Tibial nerve (tissue), 4 donors: ENCODE measurements at regions not wholly inside any gene's neighbourhood (a gene's known extent, or its start where the extent isn't known, plus 50 kb on each side); places are given as distances from the start of the nearest gene placed in this dataset.

Experiments used
- DNase-seq, 2 donors: peaks; one replicate each; pipeline ENCODE4 v3.0.0-alpha.2; 2019; ENCODE audit warnings: low spot score in 2 of 2
- H3K27ac ChIP-seq, 4 donors: fragments of 200-600 bp; sonication (generic) in 3 of 4; one replicate each; pipeline ENCODE4 v1.5.1; 2017 to 2019; ENCODE audit warnings: mild to moderate bottlenecking in 1 of 4
- H3K27me3 ChIP-seq, 2 donors: fragments of 200-600 bp; sonication (generic) in 1 of 2; one replicate each; pipeline versions ENCODE4 v1.5.1 to v1.6.0; 2017 to 2019
- H3K36me3 ChIP-seq, 3 donors: fragments of 200-600 bp; sonication (generic); one replicate each; pipeline ENCODE4 v1.5.1; 2018 to 2019
- H3K4me1 ChIP-seq, 4 donors: fragments of 200-600 bp; sonication (generic) in 3 of 4; one replicate each; pipeline ENCODE4 v1.5.1; 2017 to 2019
- H3K4me3 ChIP-seq, 4 donors: fragments of 200-600 bp; sonication (generic) in 3 of 4; one replicate each; pipeline ENCODE4 v1.5.1; 2017 to 2019; ENCODE audit warnings: mild to moderate bottlenecking in 1 of 4, moderate library complexity in 1 of 4
- H3K9me3 ChIP-seq, 4 donors: fragments of 200-600 bp; sonication (generic) in 3 of 4; one replicate each; pipeline ENCODE4 v1.5.1; 2017 to 2019
- CTCF ChIP-seq, 5 experiments: fragments of 200-600 bp in 3 of 5; fragments of 450-650 bp in 2 of 5; sonication (generic) in 3 of 5; IDR thresholded peaks; one replicate each; pipeline ENCODE4 v1.5.1; 2016 to 2019; ENCODE audit warnings: antibody characterized with exemption in 5 of 5, mild to moderate bottlenecking in 3 of 5, moderate library complexity in 2 of 5
- EP300 ChIP-seq, 2 donors: sonication (generic); formaldehyde crosslinking; IDR thresholded peaks; one replicate each; pipeline ENCODE4 v1.6.1; 2017; ENCODE audit warnings: antibody characterized with exemption in 2 of 2, mild to moderate bottlenecking in 1 of 2
- POLR2A ChIP-seq, 2 donors: fragments of 450-650 bp; IDR thresholded peaks; one replicate each; pipeline ENCODE4 v1.6.1; 2017; ENCODE audit warnings: antibody characterized with exemption in 2 of 2, mild to moderate bottlenecking in 2 of 2, moderate library complexity in 2 of 2
- WGBS, 2 donors: methylation state at CpG; one replicate each; pipeline ENCODE4 v1.1.5; 2018; 5-methylcytosine and 5-hydroxymethylcytosine counted together

- Histone ChIP-seq H3K4me1 (no peaks in the 10 kb centered on the region), H3K27ac (no peak overlapping the region), H3K27me3 (no peaks in the 10 kb centered on the region), H3K4me3 (no peak overlapping the region), H3K9me3 (no peaks in the 10 kb centered on the region), H3K36me3 (no peaks in the 10 kb centered on the region)
- no peak for TF ChIP-seq CTCF (IDR thresholded peaks at IDR 0.05)
- TF ChIP-seq EP300 (IDR thresholded peaks at IDR 0.05): no peak
- no peak for TF ChIP-seq POLR2A (IDR thresholded peaks at IDR 0.05)
- 55 to 58% methylated on average over 3 of the region's 3 CpGs for WGBS, 2 donors
- no peak for DNase-seq
Observed at GRCh38 chr5:99083197-99083596, 154.4 kb upstream of the CHD1 start.

GRCh38 chr5:99081711-99082110 is 152.9 kb upstream of the CHD1 start:
- DNase-seq: no peak
- H3K4me3 ChIP-seq: no peak overlapping the region
- no peaks in the 10 kb centered on the region for H3K36me3 ChIP-seq
- H3K4me1 ChIP-seq: no peaks in the 10 kb centered on the region
- H3K27ac ChIP-seq: no peak overlapping the region
- no peaks in the 10 kb centered on the region for H3K27me3 ChIP-seq
- TF ChIP-seq POLR2A (IDR thresholded peaks at IDR 0.05): no peak
- no peak for TF ChIP-seq EP300 (IDR thresholded peaks at IDR 0.05)
- no peak for TF ChIP-seq CTCF (IDR thresholded peaks at IDR 0.05)
- H3K9me3 ChIP-seq: no peaks in the 10 kb centered on the region
- 68 to 72% methylated on average over 2 of the region's 2 CpGs for WGBS, 2 donors

- Histone ChIP-seq H3K27ac (no peak overlapping the region), H3K4me3 (no peak overlapping the region), H3K4me1 (no peaks in the 10 kb centered on the region), H3K27me3 (no peaks in the 10 kb centered on the region), H3K9me3 (no peaks in the 10 kb centered on the region), H3K36me3 (no peaks in the 10 kb centered on the region)
- DNase-seq: no peak
- no peak for TF ChIP-seq CTCF (IDR thresholded peaks at IDR 0.05)
- no peak for TF ChIP-seq POLR2A (IDR thresholded peaks at IDR 0.05)
- TF ChIP-seq EP300 (IDR thresholded peaks at IDR 0.05): no peak
- WGBS, 2 donors: 92 to 93% methylated on average over 4 of the region's 4 CpGs
Observed at GRCh38 chr5:99076723-99077640, 148.2 kb upstream of the CHD1 start.

GRCh38 chr5:99072846-99073245 is 144.0 kb upstream of the CHD1 start:
- H3K36me3 ChIP-seq: no peaks in the 10 kb centered on the region
- DNase-seq: no peak
- no peaks in the 10 kb centered on the region for H3K27me3 ChIP-seq
- H3K4me1 ChIP-seq: no peaks in the 10 kb centered on the region
- H3K27ac ChIP-seq: no peak overlapping the region
- WGBS, 2 donors: 90 to 94% methylated on average over 1 of the region's 1 CpG
- TF ChIP-seq EP300 (IDR thresholded peaks at IDR 0.05): no peak
- no peak for TF ChIP-seq POLR2A (IDR thresholded peaks at IDR 0.05)
- TF ChIP-seq CTCF (IDR thresholded peaks at IDR 0.05): no peak
- no peak overlapping the region for H3K4me3 ChIP-seq
- H3K9me3 ChIP-seq: no peaks in the 10 kb centered on the region

GRCh38 chr5:99070822-99071221 is 142.0 kb upstream of the CHD1 start:
- no peak overlapping the region for H3K4me3 ChIP-seq
- DNase-seq: no peak
- no peaks in the 10 kb centered on the region for H3K27me3 ChIP-seq
- no peak overlapping the region for H3K27ac ChIP-seq
- no peaks in the 10 kb centered on the region for H3K36me3 ChIP-seq
- TF ChIP-seq POLR2A (IDR thresholded peaks at IDR 0.05) (no peak), EP300 (IDR thresholded peaks at IDR 0.05) (no peak), CTCF (IDR thresholded peaks at IDR 0.05) (no peak)
- no peaks in the 10 kb centered on the region for H3K9me3 ChIP-seq
- H3K4me1 ChIP-seq: no peaks in the 10 kb centered on the region
- WGBS, 2 donors: 62 to 85% methylated on average over 2 of the region's 2 CpGs
